Esophagus squamous epithelium (tissue), 4 donors: ENCODE measurements at regions not wholly inside any gene's neighbourhood (a gene's known extent, or its start where the extent isn't known, plus 50 kb on each side); places are given as distances from the start of the nearest gene placed in this dataset.

ENCODE experiments used
- POLR2A ChIP-seq, 4 donors: fragments of 450-650 bp; IDR thresholded peaks; one replicate each; pipeline ENCODE4 v1.6.1; 2017; ENCODE audit warnings: antibody characterized with exemption in 4 of 4, mild to moderate bottlenecking in 4 of 4, moderate library complexity in 3 of 4
- TF ChIP-seq, protein P1 (sequence below), 6 experiments: fragments of 450-650 bp in 4 of 6; fragments of 200-600 bp in 2 of 6; sonication (generic) in 2 of 6; IDR thresholded peaks; one replicate each; pipeline ENCODE4 v1.5.1; 2016 to 2019; ENCODE audit warnings: antibody characterized with exemption in 6 of 6, mild to moderate bottlenecking in 4 of 6, moderate library complexity in 4 of 6

DNA sequence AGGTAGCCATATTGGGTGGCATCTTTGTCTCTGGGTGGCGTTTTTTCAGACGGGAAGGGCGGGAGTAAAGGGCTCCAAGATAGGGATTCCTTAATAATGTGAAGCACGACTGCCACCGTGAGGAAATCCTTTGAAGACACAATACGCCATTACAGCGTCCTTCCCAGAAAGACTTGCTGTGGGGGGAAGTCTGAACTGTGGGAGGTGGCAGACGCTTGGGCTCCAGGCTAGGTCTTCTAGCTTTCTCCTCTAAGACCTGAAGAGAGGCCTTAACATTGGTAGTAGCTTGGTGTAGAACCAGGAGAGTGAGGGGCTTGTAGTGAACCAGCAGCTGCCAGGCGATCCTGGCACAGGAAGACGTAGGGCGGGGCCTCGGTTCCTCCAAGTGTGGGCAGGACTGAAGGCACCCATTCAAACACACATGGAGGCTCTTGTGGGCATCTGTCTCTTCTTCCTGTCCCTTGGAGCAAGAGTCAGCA, 197.3 kb downstream of the OR13H1 start:
- TF ChIP-seq, protein P1, sequence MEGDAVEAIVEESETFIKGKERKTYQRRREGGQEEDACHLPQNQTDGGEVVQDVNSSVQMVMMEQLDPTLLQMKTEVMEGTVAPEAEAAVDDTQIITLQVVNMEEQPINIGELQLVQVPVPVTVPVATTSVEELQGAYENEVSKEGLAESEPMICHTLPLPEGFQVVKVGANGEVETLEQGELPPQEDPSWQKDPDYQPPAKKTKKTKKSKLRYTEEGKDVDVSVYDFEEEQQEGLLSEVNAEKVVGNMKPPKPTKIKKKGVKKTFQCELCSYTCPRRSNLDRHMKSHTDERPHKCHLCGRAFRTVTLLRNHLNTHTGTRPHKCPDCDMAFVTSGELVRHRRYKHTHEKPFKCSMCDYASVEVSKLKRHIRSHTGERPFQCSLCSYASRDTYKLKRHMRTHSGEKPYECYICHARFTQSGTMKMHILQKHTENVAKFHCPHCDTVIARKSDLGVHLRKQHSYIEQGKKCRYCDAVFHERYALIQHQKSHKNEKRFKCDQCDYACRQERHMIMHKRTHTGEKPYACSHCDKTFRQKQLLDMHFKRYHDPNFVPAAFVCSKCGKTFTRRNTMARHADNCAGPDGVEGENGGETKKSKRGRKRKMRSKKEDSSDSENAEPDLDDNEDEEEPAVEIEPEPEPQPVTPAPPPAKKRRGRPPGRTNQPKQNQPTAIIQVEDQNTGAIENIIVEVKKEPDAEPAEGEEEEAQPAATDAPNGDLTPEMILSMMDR (IDR thresholded peaks at IDR 0.05) = peak in 3 of 6 experiments; percentile 27 to 58 (median 38)
- no peak for TF ChIP-seq POLR2A (IDR thresholded peaks at IDR 0.05)
